Activated CD4-positive, alpha-beta T cell treated with anti-CD3 and anti-CD28 coated beads for 36 hours (primary cell): ENCODE measurements at regions not wholly inside any gene's neighbourhood (a gene's known extent, or its start where the extent isn't known, plus 50 kb on each side); places are given as distances from the start of the nearest gene placed in this dataset.

Experiments
- ATAC-seq: fragments of 200-7000 bp; cut with Tn5 transposase; one replicate; pipeline ENCODE4 v1.10.0; 2021; ENCODE audit warnings: mild to moderate bottlenecking, moderate library complexity
- CTCF ChIA-PET: fragments of 350-600 bp; sonication (Branson Sonifier 250); formaldehyde crosslinking; loops from one replicate; lab custom pipeline; 2021; ENCODE audit warnings: antibody characterized with exemption; lab: Charles Lee
- POLR2A ChIA-PET: fragments of 350-600 bp; sonication (Branson Sonifier 250); formaldehyde crosslinking; loops from one replicate; lab custom pipeline; 2021; ENCODE audit warnings: antibody characterized with exemption, inconsistent platforms; lab: Charles Lee
- DNase-seq: peaks from one replicate; pipeline ENCODE4 v3.0.0-alpha.2; 2020
- H3K27ac Mint-ChIP-seq: one replicate; pipeline ENCODE4 v1.8.0; 2021; ENCODE audit warnings: mixed read lengths
- H3K27me3 Mint-ChIP-seq: one replicate; pipeline ENCODE4 v1.8.0; 2021; ENCODE audit warnings: mixed read lengths
- H3K36me3 Mint-ChIP-seq: one replicate; pipeline ENCODE4 v1.8.0; 2021; ENCODE audit warnings: low read depth, mixed read lengths
- H3K4me1 Mint-ChIP-seq: one replicate; pipeline ENCODE4 v1.8.0; 2021; ENCODE audit warnings: mixed read lengths
- H3K4me3 Mint-ChIP-seq: one replicate; pipeline ENCODE4 v1.8.0; 2021; ENCODE audit warnings: mild to moderate bottlenecking, moderate library complexity, mixed read lengths
- H3K9me3 Mint-ChIP-seq: one replicate; pipeline ENCODE4 v1.8.0; 2021; ENCODE audit warnings: low read depth, mixed read lengths
- intact Hi-C, 2 experiments: fragments of 100-400 bp; cut with DNase I in 1 of 2; cut with micrococcal nuclease in 1 of 2; formaldehyde crosslinking; loops; one replicate each; pipeline versions ENCODE4 v1.14.2 to v1.15.1; 2022 to 2024; cut with DNase I, micrococcal nuclease
- microRNA-seq: library from miRNA; unstranded; fragments of <30 nt; microRNA quantifications from one replicate; pipeline ENCODE4 v1.2.0, GENCODE V29; 2021; ENCODE audit warnings: borderline replicate concordance

- ATAC-seq (no peak), DNase-seq (no peak)
- ChIA-PET POLR2A (no interaction called here), CTCF (interaction anchor here (0.6 kb wide), 1 partner anchor 1257 kb away, joined by 4 read pairs; no protein-coding TSS in a partner anchor)
- Mint-ChIP-seq H3K27me3 (peaks cover 2% of the 10 kb centered on the region), H3K4me1 (no peaks in the 10 kb centered on the region), H3K36me3 (no peaks in the 10 kb centered on the region), H3K4me3 (no peak overlapping the region), H3K27ac (no peak overlapping the region), H3K9me3 (no peaks in the 10 kb centered on the region)
- intact Hi-C loops, result no loop called here
Measured at GRCh38 chr5:96022971-96023370, 61.3 kb upstream of the ELL2 start.

GRCh38 chr5:96017951-96018350 lies 56.3 kb upstream of the ELL2 start:
- no peak overlapping the region for H3K4me3 Mint-ChIP-seq

GRCh38 chr5:96016216-96016615 lies 54.6 kb upstream of the ELL2 start:
- no peak overlapping the region for H3K4me3 Mint-ChIP-seq
- CTCF ChIA-PET, result interaction anchor here (0.6 kb wide), 1 partner anchor 26 kb away, joined by 3 read pairs; no protein-coding TSS in a partner anchor
- intact Hi-C loops, result no loop called here
- H3K27me3 Mint-ChIP-seq, result no peaks in the 10 kb centered on the region
- POLR2A ChIA-PET, result no interaction called here
- DNase-seq (no peak), ATAC-seq (no peak)
- H3K9me3 Mint-ChIP-seq, result peaks cover 3% of the 10 kb centered on the region
- no peaks in the 10 kb centered on the region for H3K4me1 Mint-ChIP-seq
- H3K27ac Mint-ChIP-seq, result no peak overlapping the region
- H3K36me3 Mint-ChIP-seq, result no peaks in the 10 kb centered on the region

More at GRCh38 chr5:96017951-96018350, 56.3 kb upstream of the ELL2 start:
- ChIA-PET CTCF (no interaction called here), POLR2A (no interaction called here)
- Mint-ChIP-seq H3K36me3 (no peaks in the 10 kb centered on the region), H3K27ac (no peak overlapping the region), H3K9me3 (peaks cover 3% of the 10 kb centered on the region), H3K4me1 (no peaks in the 10 kb centered on the region), H3K27me3 (no peaks in the 10 kb centered on the region)
- no peak for ATAC-seq
- intact Hi-C loops, result no loop called here
- no peak for DNase-seq

GRCh38 chr5:96015709-96016108 lies 54.1 kb upstream of the ELL2 start:
- CTCF ChIA-PET, result interaction anchor here (0.6 to 1.0 kb wide), 2 partner anchors 21 to 26 kb away, joined by 3 read pairs; no protein-coding TSS in a partner anchor
- H3K4me1 Mint-ChIP-seq, result no peaks in the 10 kb centered on the region

GRCh38 chr5:96014395-96014794 lies 52.7 kb upstream of the ELL2 start:
- ATAC-seq, result no peak
- CTCF ChIA-PET, result interaction anchor here (0.6 kb wide), 2 partner anchors 173 to 516 kb away, joined by 3 read pairs; no protein-coding TSS in a partner anchor
- Mint-ChIP-seq H3K4me1 (no peaks in the 10 kb centered on the region), H3K27ac (no peak overlapping the region), H3K9me3 (peaks cover 3% of the 10 kb centered on the region), H3K36me3 (no peaks in the 10 kb centered on the region), H3K27me3 (no peaks in the 10 kb centered on the region), H3K4me3 (no peak overlapping the region)
- DNase-seq, result no peak
- POLR2A ChIA-PET, result interaction anchor here (0.5 kb wide), 1 partner anchor 47 kb away, joined by 3 read pairs; no protein-coding TSS in a partner anchor
- intact Hi-C loops, result loop anchor here in 1 of 2 experiments (5.0 kb wide), 1 partner anchor 548 kb away; no protein-coding TSS in a partner anchor

More at GRCh38 chr5:96015709-96016108, 54.1 kb upstream of the ELL2 start:
- ATAC-seq (peak; percentile 51), DNase-seq (no peak)
- intact Hi-C loops, result no loop called here
- Mint-ChIP-seq H3K4me3 (no peak overlapping the region), H3K27me3 (no peaks in the 10 kb centered on the region), H3K9me3 (peaks cover 3% of the 10 kb centered on the region), H3K36me3 (no peaks in the 10 kb centered on the region), H3K27ac (no peak overlapping the region)
- POLR2A ChIA-PET, result no interaction called here

GRCh38 chr5:96013254-96013653 lies 51.6 kb upstream of the ELL2 start:
- no peak for ATAC-seq
- no peak for DNase-seq
- CTCF ChIA-PET, result interaction anchor here (0.6 kb wide), 1 partner anchor 152 kb away, joined by 4 read pairs; no protein-coding TSS in a partner anchor
- H3K9me3 Mint-ChIP-seq, result peaks cover 5% of the 10 kb centered on the region
- POLR2A ChIA-PET, result no interaction called here
- no peaks in the 10 kb centered on the region for H3K27me3 Mint-ChIP-seq
- no peak overlapping the region for H3K4me3 Mint-ChIP-seq
- no peaks in the 10 kb centered on the region for H3K4me1 Mint-ChIP-seq
- intact Hi-C loops, result loop anchor here in 1 of 2 experiments (5.0 kb wide), 1 partner anchor 549 kb away; no protein-coding TSS in a partner anchor
- H3K36me3 Mint-ChIP-seq, result no peaks in the 10 kb centered on the region
- H3K27ac Mint-ChIP-seq, result no peak overlapping the region

- no peak for ATAC-seq
- H3K36me3 Mint-ChIP-seq, result no peaks in the 10 kb centered on the region
Measured at GRCh38 chr5:96012399-96012798, 50.7 kb upstream of the ELL2 start.

More at GRCh38 chr5:96012399-96012798, 50.7 kb upstream of the ELL2 start:
- intact Hi-C loops, result loop anchor here in 1 of 2 experiments (5.0 kb wide), 1 partner anchor 550 kb away; no protein-coding TSS in a partner anchor
- CTCF ChIA-PET, result no interaction called here
- Mint-ChIP-seq H3K27ac (no peak overlapping the region), H3K4me1 (no peaks in the 10 kb centered on the region), H3K27me3 (no peaks in the 10 kb centered on the region), H3K9me3 (peaks cover 5% of the 10 kb centered on the region), H3K4me3 (no peak overlapping the region)
- POLR2A ChIA-PET, result no interaction called here
- no peak for DNase-seq

Small RNAs in the stretch of these regions (microRNA-seq; reads per million reads assigned to microRNA genes)
- gene MIR583, result 2.5 reads per million
